H1 (cell line): ENCODE measurements at regions not wholly inside any gene's neighbourhood (a gene's known extent, or its start where the extent isn't known, plus 50 kb on each side); places are given as distances from the start of the nearest gene placed in this dataset.

ENCODE experiments used
- CTCF ChIA-PET: fragments of 300-600 bp; sonication (Branson Sonifier 250); formaldehyde crosslinking; loops from one replicate; lab custom pipeline; 2021; ENCODE audit not compliant: partially characterized antibody; lab: Charles Lee
- POLR2A ChIA-PET: fragments of 300-600 bp; sonication (Branson Sonifier 250); formaldehyde crosslinking; loops from one replicate; lab custom pipeline; 2021; ENCODE audit warnings: inconsistent platforms; ENCODE audit not compliant: partially characterized antibody; lab: Charles Lee
- DNase-seq, 2 experiments: peaks; one replicate each; pipeline versions ENCODE4 v3.0.0 to v3.0.0-alpha.2; 2010 to 2022; ENCODE audit warnings: low spot score in 2 of 2, low read depth in 1 of 2, mixed read lengths in 1 of 2
- FAIRE-seq: peaks from 2 replicates; lab custom pipeline; 2011; peaks lifted over from hg19 to GRCh38; lab: Jason Lieb, UNC
- H2AFZ ChIP-seq: 2 replicates; pipeline ENCODE4 v1.8.1; 2012; ENCODE audit warnings: low read length, inconsistent platforms
- H2AK5ac ChIP-seq: 2 replicates; pipeline ENCODE4 v1.6.1; 2013; ENCODE audit warnings: low read depth, low read length
- H2BK120ac ChIP-seq: replicated peaks from 2 replicates; pipeline ENCODE3; 2013; ENCODE audit warnings: low read depth, low read length, inconsistent platforms
- H2BK12ac ChIP-seq: 2 replicates; pipeline ENCODE4 v1.6.1; 2013; ENCODE audit warnings: low read depth, low read length
- H2BK15ac ChIP-seq: 2 replicates; pipeline ENCODE4 v1.6.1; 2013; ENCODE audit warnings: low read length
- H2BK20ac ChIP-seq: 2 replicates; pipeline ENCODE4 v1.6.1; 2013; ENCODE audit warnings: low read length
- H2BK5ac ChIP-seq: 2 replicates; pipeline ENCODE4 v1.6.1; 2013; ENCODE audit warnings: low read depth, low read length
- H3K14ac ChIP-seq: 2 replicates; pipeline ENCODE4 v1.6.1; 2013; ENCODE audit warnings: inconsistent platforms; ENCODE audit not compliant: insufficient read length
- H3K18ac ChIP-seq: 2 replicates; pipeline ENCODE4 v1.6.1; 2013; ENCODE audit warnings: low read length; ENCODE audit errors: extremely low read depth
- H3K23ac ChIP-seq: 2 replicates; pipeline ENCODE4 v1.6.1; 2013; ENCODE audit warnings: inconsistent platforms; ENCODE audit not compliant: insufficient read length
- H3K23me2 ChIP-seq: 2 replicates; pipeline ENCODE4 v1.6.1; 2013; ENCODE audit warnings: low read depth, low read length
- H3K27ac ChIP-seq: 2 replicates; pipeline ENCODE4 v1.6.1; 2011; ENCODE audit warnings: low read depth, low read length, inconsistent platforms
- H3K27me3 ChIP-seq, 4 experiments: replicated peaks in 1 of 4; 1 replicate in 1 of 4; 2 replicates in 3 of 4; pipeline versions ENCODE4 v1.6.1 to v1.8.1; 2011 to 2013; ENCODE audit warnings: low read length in 3 of 4, mild to moderate bottlenecking in 3 of 4, inconsistent platforms in 2 of 4, mixed read lengths in 2 of 4, moderate library complexity in 1 of 4; ENCODE audit not compliant: control insufficient read depth in 3 of 4, insufficient read depth in 3 of 4; ENCODE audit errors: extremely low read depth in 1 of 4
- H3K36me3 ChIP-seq, 4 experiments: 2 replicates each; pipeline versions ENCODE4 v1.6.1 to v1.8.1; 2011 to 2013; ENCODE audit warnings: mild to moderate bottlenecking in 4 of 4, low read length in 3 of 4, moderate library complexity in 2 of 4, control low read depth in 1 of 4, inconsistent platforms in 1 of 4; ENCODE audit not compliant: insufficient read depth in 4 of 4, control insufficient read depth in 2 of 4
- H3K4ac ChIP-seq: replicated peaks from 2 replicates; pipeline ENCODE3; 2013; ENCODE audit warnings: low read length, low read depth, mixed read lengths, inconsistent platforms; ENCODE audit not compliant: insufficient read length
- H3K4me1 ChIP-seq, 4 experiments: replicated peaks in 1 of 4; 1 replicate in 1 of 4; 2 replicates in 3 of 4; pipeline versions ENCODE4 v1.6.1 to v1.8.1; 2011 to 2013; ENCODE audit warnings: low read length in 3 of 4, inconsistent platforms in 2 of 4, mixed read lengths in 1 of 4; ENCODE audit not compliant: insufficient read depth in 4 of 4, control insufficient read depth in 3 of 4
- H3K4me2 ChIP-seq, 2 experiments: 2 replicates each; pipeline versions ENCODE4 v1.6.1 to v1.8.1; 2011 to 2013; ENCODE audit warnings: low read depth in 2 of 2, low read length in 2 of 2, control low read depth in 1 of 2, inconsistent platforms in 1 of 2, mild to moderate bottlenecking in 1 of 2; ENCODE audit not compliant: insufficient read depth in 1 of 2
- H3K4me3 ChIP-seq, 4 experiments: fragments of 200-600, 300-600 bp in 1 of 4; sonication (generic), shearing (Covaris generic), sonication (Bioruptor Twin) in 1 of 4; 2 replicates each; pipeline versions ENCODE4 v1.5.1 to v1.8.1; 2011 to 2016; ENCODE audit warnings: low read length in 4 of 4, low read depth in 3 of 4, control low read depth in 2 of 4, inconsistent platforms in 2 of 4, mild to moderate bottlenecking in 2 of 4, mixed read lengths in 1 of 4, moderate library complexity in 1 of 4; ENCODE audit not compliant: insufficient read depth in 2 of 4; ENCODE audit errors: extremely low read depth in 1 of 4
- H3K56ac ChIP-seq: replicated peaks from 2 replicates; pipeline ENCODE3; 2013; ENCODE audit warnings: low read depth, mild to moderate bottlenecking, mixed read lengths, low read length, inconsistent platforms; ENCODE audit not compliant: insufficient read length
- H3K79me1 ChIP-seq: 2 replicates; pipeline ENCODE4 v1.6.1; 2013; ENCODE audit warnings: low read depth, low read length, control low read depth
- H3K79me2 ChIP-seq, 2 experiments: 2 replicates each; pipeline versions ENCODE4 v1.6.1 to v1.8.1; 2012 to 2013; ENCODE audit warnings: low read length in 2 of 2, mild to moderate bottlenecking in 2 of 2, inconsistent platforms in 1 of 2; ENCODE audit not compliant: insufficient read depth in 2 of 2, control insufficient read depth in 1 of 2
- H3K9ac ChIP-seq, 4 experiments: replicated peaks in 1 of 4; 1 replicate in 1 of 4; 2 replicates in 3 of 4; pipeline versions ENCODE4 v1.6.1 to v1.8.1; 2011 to 2013; ENCODE audit warnings: low read depth in 3 of 4, low read length in 3 of 4, control low read depth in 2 of 4, mild to moderate bottlenecking in 2 of 4, moderate library complexity in 2 of 4, inconsistent platforms in 1 of 4; ENCODE audit errors: extremely low read depth in 1 of 4
- H3K9me3 ChIP-seq, 2 experiments: 2 replicates each; pipeline versions ENCODE4 v1.6.1 to v1.8.1; 2012 to 2013; ENCODE audit warnings: mild to moderate bottlenecking in 2 of 2, moderate library complexity in 2 of 2, control low read depth in 1 of 2, inconsistent platforms in 1 of 2, low read depth in 1 of 2, low read length in 1 of 2, mixed read lengths in 1 of 2; ENCODE audit not compliant: insufficient read depth in 2 of 2
- H4K20me1 ChIP-seq, 2 experiments: replicated peaks in 1 of 2; 2 replicates each; pipeline versions ENCODE3 to v1.8.1; 2011 to 2013; ENCODE audit warnings: inconsistent platforms in 2 of 2, low read length in 2 of 2, mild to moderate bottlenecking in 1 of 2; ENCODE audit not compliant: insufficient read depth in 2 of 2, control insufficient read depth in 1 of 2
- H4K5ac ChIP-seq: 2 replicates; pipeline ENCODE4 v1.6.1; 2013; ENCODE audit warnings: low read length, low read depth, mixed read lengths, inconsistent platforms; ENCODE audit not compliant: insufficient read length
- H4K8ac ChIP-seq: 2 replicates; pipeline ENCODE4 v1.8.0; 2013; ENCODE audit warnings: mild to moderate bottlenecking, moderate library complexity, low read length, inconsistent platforms; ENCODE audit not compliant: insufficient read depth; ENCODE audit errors: extremely low read depth
- H4K91ac ChIP-seq: replicated peaks from 2 replicates; pipeline ENCODE3; 2013; ENCODE audit warnings: low read length, mixed read lengths, inconsistent platforms; ENCODE audit not compliant: insufficient read length
- BRCA1 ChIP-seq: IDR thresholded peaks from 2 replicates; pipeline ENCODE4 v1.6.1; 2012; ENCODE audit warnings: low read depth, low read length, improper control_type of control experiment
- CHD1 ChIP-seq: IDR thresholded peaks from 2 replicates; pipeline ENCODE4 v1.6.1; 2012; ENCODE audit warnings: low read depth, low read length, improper control_type of control experiment
- EGR1 ChIP-seq: IDR thresholded peaks from 2 replicates; pipeline ENCODE4 v1.6.1; 2011; ENCODE audit warnings: low read depth, low read length, borderline replicate concordance
- GABPA ChIP-seq: IDR thresholded peaks from 2 replicates; pipeline ENCODE4 v1.6.1; 2011; ENCODE audit warnings: mild to moderate bottlenecking, low read length, moderate library complexity, borderline replicate concordance; ENCODE audit not compliant: insufficient read depth
- HDAC6 ChIP-seq: IDR thresholded peaks from one replicate; pipeline ENCODE4 v1.7.1; 2012; ENCODE audit warnings: low read depth, mild to moderate bottlenecking, inconsistent platforms, low read length, moderate library complexity
- JUN ChIP-seq: IDR thresholded peaks from 2 replicates; pipeline ENCODE4 v1.6.1; 2011; ENCODE audit warnings: low read depth, mild to moderate bottlenecking, improper control_type of control experiment, low read length
- RAD21 ChIP-seq, 2 experiments: IDR thresholded peaks in 1 of 2; conservative IDR thresholded peaks in 1 of 2; 2 replicates each; pipeline ENCODE4 v1.6.1; 2011; ENCODE audit warnings: low read depth in 2 of 2, low read length in 2 of 2, improper control_type of control experiment in 1 of 2, inconsistent platforms in 1 of 2, mild to moderate bottlenecking in 1 of 2, moderate library complexity in 1 of 2
- SIN3A ChIP-seq, 2 experiments: IDR thresholded peaks in 1 of 2; conservative IDR thresholded peaks in 1 of 2; 2 replicates each; pipeline ENCODE4 v1.6.1; 2011 to 2012; ENCODE audit warnings: low read length in 2 of 2, improper control_type of control experiment in 1 of 2, low read depth in 1 of 2, mild to moderate bottlenecking in 1 of 2
- SIX5 ChIP-seq: IDR thresholded peaks from 2 replicates; pipeline ENCODE4 v1.6.1; 2011; ENCODE audit warnings: mild to moderate bottlenecking, low read depth, low read length
- WGBS, 2 experiments: shearing (Covaris generic) in 1 of 2; methylation state at CpG; one replicate each; pipeline versions ENCODE4 v1.1.6 to v1.1.7; 2013 to 2015; ENCODE audit warnings: low lambda C conversion rate in 2 of 2, mixed read lengths in 2 of 2, inconsistent platforms in 1 of 2, low coverage in 1 of 2, missing lambda C conversion rate in 1 of 2; ENCODE audit not compliant: insufficient replicate concordance in 2 of 2, insufficient coverage in 1 of 2, insufficient read length in 1 of 2; ENCODE audit errors: extremely low coverage in 1 of 2, missing lambda C conversion rate in 1 of 2; 5-methylcytosine and 5-hydroxymethylcytosine counted together
- TF ChIP-seq, protein P1 (sequence below), 3 experiments: IDR thresholded peaks; 1 replicate in 2 of 3; 2 replicates in 1 of 3; pipeline versions ENCODE4 v1.5.1 to v1.6.1; 2011; ENCODE audit warnings: low read length in 3 of 3, mild to moderate bottlenecking in 3 of 3, inconsistent platforms in 2 of 3, low read depth in 1 of 3, moderate library complexity in 1 of 3; ENCODE audit not compliant: insufficient read depth in 1 of 3; ENCODE audit errors: control extremely low read depth in 1 of 3

DNA sequence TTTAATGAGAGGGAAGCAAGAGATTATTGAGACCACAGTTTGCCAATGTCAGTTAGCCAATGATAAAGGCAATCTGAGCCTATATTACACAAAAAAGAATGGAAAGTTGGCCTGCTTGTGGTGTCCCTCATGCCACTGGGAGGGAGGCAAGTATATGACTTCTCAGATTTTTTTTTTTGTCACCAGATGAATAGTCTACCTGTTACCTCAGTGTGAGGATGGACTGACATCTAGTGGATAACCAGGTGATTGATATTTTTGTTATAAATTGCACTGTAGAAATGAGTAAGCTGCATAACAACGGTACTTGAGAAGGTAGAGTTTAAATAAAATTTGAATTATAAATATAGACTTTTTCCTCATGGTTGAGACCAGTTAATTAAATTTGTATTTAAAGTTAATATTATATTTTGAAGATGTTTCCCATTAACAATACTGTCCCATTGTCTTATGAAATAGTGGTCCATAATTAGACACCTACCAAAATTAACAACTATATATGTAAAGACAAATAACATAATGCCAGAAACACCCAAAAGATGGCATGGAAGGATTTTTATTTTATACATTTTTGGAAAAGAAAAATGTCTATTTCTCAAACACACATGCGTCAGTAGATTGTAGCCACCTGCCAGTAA is 237.8 kb upstream of the GADL1 start:
- POLR2A ChIA-PET, result no interaction called here
- Histone ChIP-seq H4K20me1 (no peaks in the 10 kb centered on the region), H2BK20ac (no peak overlapping the region), H3K27ac (no peak overlapping the region), H2BK120ac (no peak overlapping the region), H3K79me2 (no peaks in the 10 kb centered on the region), H3K4me1 (peaks cover 0 to 2% (median 0%) of the 10 kb centered on the region in 4 experiments; a peak in 1 of 7 replicates), H3K79me1 (no peaks in the 10 kb centered on the region), H4K91ac (no peak overlapping the region), H3K23ac (no peak overlapping the region), H2BK15ac (no peak overlapping the region), H3K9ac (no peak overlapping the region), H2AFZ (no peak overlapping the region), H3K56ac (no peak overlapping the region), H3K4me3 (no peak overlapping the region), H2BK5ac (no peak overlapping the region), H2BK12ac (no peak overlapping the region), H3K27me3 (no peaks in the 10 kb centered on the region), H4K8ac (no peak overlapping the region), H3K14ac (no peak overlapping the region), H3K18ac (no peak overlapping the region), H4K5ac (no peak overlapping the region), H3K9me3 (no peaks in the 10 kb centered on the region), H3K4ac (no peak overlapping the region), H3K4me2 (no peak overlapping the region), H3K36me3 (no peaks in the 10 kb centered on the region; a peak in 1 of 8 replicates), H3K23me2 (no peaks in the 10 kb centered on the region), H2AK5ac (no peak overlapping the region)
- CTCF ChIA-PET, result interaction anchor here (0.6 to 2.8 kb wide), 16 partner anchors 9 to 1090 kb away, joined by 3 to 19 read pairs (median 3); no protein-coding TSS in a partner anchor
- WGBS, 2 experiments, result 93% methylated on average over 2 of the region's 2 CpGs; no CpG with 5 or more reads in 1 of the 2 experiments
- no peak for FAIRE-seq
- no peak for DNase-seq
- TF ChIP-seq EGR1 (no peak), SIX5 (no peak), HDAC6 (no peak), SIN3A (conservative IDR thresholded peaks at IDR 0.05 in 1 of 2, IDR thresholded peaks at IDR 0.05 in 1 of 2; ENCODE audit: low read depth in 1 of 2, low read length in 2 of 2) (no peak), BRCA1 (no peak), GABPA (no peak), CHD1 (no peak), JUN (no peak), RAD21 (IDR thresholded peaks at IDR 0.05 in 1 of 2, conservative IDR thresholded peaks at IDR 0.05 in 1 of 2; ENCODE audit: low read depth in 2 of 2, low read length in 2 of 2) (peak; percentile 92 to 95)
- TF ChIP-seq, protein P1, sequence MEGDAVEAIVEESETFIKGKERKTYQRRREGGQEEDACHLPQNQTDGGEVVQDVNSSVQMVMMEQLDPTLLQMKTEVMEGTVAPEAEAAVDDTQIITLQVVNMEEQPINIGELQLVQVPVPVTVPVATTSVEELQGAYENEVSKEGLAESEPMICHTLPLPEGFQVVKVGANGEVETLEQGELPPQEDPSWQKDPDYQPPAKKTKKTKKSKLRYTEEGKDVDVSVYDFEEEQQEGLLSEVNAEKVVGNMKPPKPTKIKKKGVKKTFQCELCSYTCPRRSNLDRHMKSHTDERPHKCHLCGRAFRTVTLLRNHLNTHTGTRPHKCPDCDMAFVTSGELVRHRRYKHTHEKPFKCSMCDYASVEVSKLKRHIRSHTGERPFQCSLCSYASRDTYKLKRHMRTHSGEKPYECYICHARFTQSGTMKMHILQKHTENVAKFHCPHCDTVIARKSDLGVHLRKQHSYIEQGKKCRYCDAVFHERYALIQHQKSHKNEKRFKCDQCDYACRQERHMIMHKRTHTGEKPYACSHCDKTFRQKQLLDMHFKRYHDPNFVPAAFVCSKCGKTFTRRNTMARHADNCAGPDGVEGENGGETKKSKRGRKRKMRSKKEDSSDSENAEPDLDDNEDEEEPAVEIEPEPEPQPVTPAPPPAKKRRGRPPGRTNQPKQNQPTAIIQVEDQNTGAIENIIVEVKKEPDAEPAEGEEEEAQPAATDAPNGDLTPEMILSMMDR (IDR thresholded peaks at IDR 0.05; ENCODE audit: control extremely low read depth in 1 of 3, insufficient read depth in 1 of 3, low read depth in 1 of 3, low read length in 3 of 3), result peak in 2 of 3 experiments; percentile 49 to 50; a peak in 2 of 4 replicates
